HT1080 (cell line): ENCODE measurements at regions not wholly inside any gene's neighbourhood (a gene's known extent, or its start where the extent isn't known, plus 50 kb on each side); places are given as distances from the start of the nearest gene placed in this dataset.
A peak's percentile ranks its signal among the peaks of the same experiment; 100 is the strongest.

Experiments used
- DNase-seq: peaks from one replicate; pipeline ENCODE4 v3.0.0-alpha.2; 2015; ENCODE audit warnings: low read depth

GRCh38 chr12:93042684-93043083 lies 113.6 kb upstream of the EEA1 start:
- DNase-seq: no peak

- DNase-seq: no peak
Measured at GRCh38 chr12:93043192-93043876, 114.2 kb upstream of the EEA1 start.

GRCh38 chr12:93043877-93044209 lies 114.7 kb upstream of the EEA1 start:
- DNase-seq: no peak

- no peak for DNase-seq
Measured at GRCh38 chr12:93047118-93047517, 118.0 kb upstream of the EEA1 start.

- DNase-seq: peak; percentile 9
Measured at GRCh38 chr12:93048656-93049055, 119.6 kb upstream of the EEA1 start.

GRCh38 chr12:93050026-93050747 lies 121.1 kb upstream of the EEA1 start:
- DNase-seq: peak; percentile 70

- no peak for DNase-seq
Measured at GRCh38 chr12:93050748-93051081, 121.6 kb upstream of the EEA1 start.

- no peak for DNase-seq
Measured at GRCh38 chr12:93054021-93054420, 124.9 kb upstream of the EEA1 start.

- no peak for DNase-seq
Measured at GRCh38 chr12:93055221-93055620, 126.1 kb upstream of the EEA1 start.

GRCh38 chr12:93056971-93057535 lies 128.0 kb upstream of the EEA1 start:
- DNase-seq: no peak

- DNase-seq: no peak
Measured at GRCh38 chr12:93058280-93058679, 129.2 kb upstream of the EEA1 start.

GRCh38 chr12:93059288-93059687 lies 130.2 kb upstream of the EEA1 start:
- no peak for DNase-seq

GRCh38 chr12:93059925-93060665 lies 131.0 kb upstream of the EEA1 start:
- no peak for DNase-seq

- no peak for DNase-seq
Measured at GRCh38 chr12:93060666-93061472, 131.8 kb upstream of the EEA1 start.

GRCh38 chr12:93061473-93062419 lies 132.7 kb upstream of the EEA1 start:
- DNase-seq: no peak

- no peak for DNase-seq
Measured at GRCh38 chr12:93065896-93066295, 136.8 kb upstream of the EEA1 start.

- no peak for DNase-seq
Measured at GRCh38 chr12:93072340-93072739, 143.2 kb upstream of the EEA1 start.

- DNase-seq: no peak
Measured at GRCh38 chr12:93073324-93073723, 144.2 kb upstream of the EEA1 start.

- DNase-seq: no peak
Measured at GRCh38 chr12:93078059-93078458, 149.0 kb upstream of the EEA1 start.

GRCh38 chr12:93078577-93078976 lies 149.5 kb upstream of the EEA1 start:
- DNase-seq: no peak
